HepG2 (cell line): ENCODE measurements at regions not wholly inside any gene's neighbourhood (a gene's known extent, or its start where the extent isn't known, plus 50 kb on each side); places are given as distances from the start of the nearest gene placed in this dataset.

ENCODE experiments used
- ATAC-seq: fragments of 200-7000 bp; cut with Tn5 transposase; 3 replicates; pipeline ENCODE4 v1.9.1; 2020; ENCODE audit warnings: mild to moderate bottlenecking, moderate library complexity
- BruUV-seq: library from RNA; stranded (reverse); fragments of 400-500 nt; replicated peaks from 2 replicates; lab custom pipeline; 2021; lab: Mats Ljungman, UMichigan
- CTCF ChIA-PET: fragments of 300-600 bp; formaldehyde crosslinking; extraction: SDS; loops from one replicate; lab custom pipeline; 2021; ENCODE audit warnings: low total read pairs, inconsistent platforms, low intra/inter-chr PET ratio; lab: Yijun Ruan, JAX
- POLR2A ChIA-PET: fragments of 350-600 bp; sonication (Branson Sonifier 250); formaldehyde crosslinking; loops from one replicate; lab custom pipeline; 2020; ENCODE audit warnings: antibody characterized with exemption, inconsistent platforms; lab: Yijun Ruan, JAX
- DNase-seq: peaks from one replicate; pipeline ENCODE4 v3.0.0-alpha.2; 2015; ENCODE audit warnings: low spot score
- FAIRE-seq: peaks from 3 replicates; lab custom pipeline; 2011; peaks lifted over from hg19 to GRCh38; lab: Jason Lieb, UNC
- H2AFZ ChIP-seq: one replicate; pipeline ENCODE4 v1.6.1; 2011; ENCODE audit warnings: low read length, inconsistent platforms
- H3K27ac ChIP-seq: fragments of 300-600 bp; 3 replicates; pipeline ENCODE4 v1.8.0; 2011; ENCODE audit warnings: mixed run types, mild to moderate bottlenecking, mixed read lengths, low read length, inconsistent platforms; ENCODE audit not compliant: insufficient read depth; ENCODE audit errors: extremely low read length
- H3K27me3 ChIP-seq, 2 experiments: fragments of 200-600 bp in 1 of 2; 2 replicates in 1 of 2; 3 replicates in 1 of 2; pipeline versions ENCODE4 v1.6.0 to v1.8.0; 2011; ENCODE audit warnings: low read length in 2 of 2, mild to moderate bottlenecking in 2 of 2, moderate library complexity in 2 of 2, inconsistent platforms in 1 of 2; ENCODE audit not compliant: insufficient read depth in 2 of 2, control insufficient read depth in 1 of 2
- H3K36me3 ChIP-seq, 2 experiments: fragments of 200-600 bp in 1 of 2; replicated peaks in 1 of 2; 2 replicates in 1 of 2; 3 replicates in 1 of 2; pipeline versions ENCODE4 v1.5.1 to v1.8.0; 2011; ENCODE audit warnings: low read length in 2 of 2, inconsistent platforms in 1 of 2; ENCODE audit not compliant: insufficient read depth in 2 of 2, control insufficient read depth in 1 of 2
- H3K4me1 ChIP-seq: 2 replicates; pipeline ENCODE4 v1.5.1; 2012; ENCODE audit warnings: low read length, inconsistent platforms; ENCODE audit not compliant: insufficient read depth
- H3K4me2 ChIP-seq: 2 replicates; pipeline ENCODE4 v1.6.0; 2011; ENCODE audit warnings: low read depth, low read length, inconsistent platforms
- H3K4me3 ChIP-seq, 3 experiments: fragments of 200-600 bp in 1 of 3; sonication (generic), shearing (Covaris generic) in 1 of 3; replicated peaks in 1 of 3; 2 replicates each; pipeline ENCODE4 v1.5.1; 2011 to 2016; ENCODE audit warnings: low read length in 3 of 3, inconsistent platforms in 2 of 3, low read depth in 2 of 3, mild to moderate bottlenecking in 2 of 3, control low read depth in 1 of 3, mixed read lengths in 1 of 3; ENCODE audit not compliant: insufficient read depth in 1 of 3
- H3K79me2 ChIP-seq: one replicate; pipeline ENCODE4 v1.6.1; 2011; ENCODE audit warnings: low read length, inconsistent platforms; ENCODE audit not compliant: insufficient read depth
- H3K9ac ChIP-seq: 2 replicates; pipeline ENCODE4 v1.6.0; 2011; ENCODE audit warnings: mild to moderate bottlenecking, low read depth, low read length, inconsistent platforms; ENCODE audit not compliant: insufficient read depth
- H3K9me3 ChIP-seq: 2 replicates; pipeline ENCODE4 v1.5.1; 2012; ENCODE audit warnings: mild to moderate bottlenecking, low read length
- H4K20me1 ChIP-seq: 2 replicates; pipeline ENCODE4 v1.6.0; 2011; ENCODE audit warnings: inconsistent platforms, mild to moderate bottlenecking, low read length, moderate library complexity; ENCODE audit not compliant: insufficient read depth
- ATRX ChIP-seq: sonication (generic); formaldehyde crosslinking; IDR thresholded peaks from 2 replicates; pipeline ENCODE4 v1.4.0; 2020; ENCODE audit warnings: missing genetic modification reagents, borderline replicate concordance
- EZH2 ChIP-seq: conservative IDR thresholded peaks from 2 replicates; pipeline ENCODE4 v1.6.1; 2012; ENCODE audit warnings: mild to moderate bottlenecking, low read depth, low read length, moderate library complexity
- FOXA1 ChIP-seq, 2 experiments: fragments of 450-650 bp in 1 of 2; sonication (generic) in 1 of 2; formaldehyde crosslinking in 1 of 2; IDR thresholded peaks; 2 replicates each; pipeline versions ENCODE4 v1.4.0 to v1.6.1; 2016 to 2020; ENCODE audit warnings: missing genetic modification reagents in 1 of 2
- HIVEP1 ChIP-seq: sonication (generic); formaldehyde crosslinking; IDR thresholded peaks from 2 replicates; pipeline ENCODE4 v1.4.0; 2020; ENCODE audit warnings: mild to moderate bottlenecking, missing genetic modification reagents
- LCORL ChIP-seq, 2 experiments: fragments of 450-650 bp in 1 of 2; sonication (generic) in 1 of 2; formaldehyde crosslinking in 1 of 2; IDR thresholded peaks; 2 replicates each; pipeline versions ENCODE4 v1.5.0 to v1.6.1; 2017 to 2020; ENCODE audit warnings: antibody characterized with exemption in 1 of 2, missing genetic modification reagents in 1 of 2
- NCOR1 ChIP-seq: fragments of 200-600 bp; sonication (generic); IDR thresholded peaks from 2 replicates; pipeline ENCODE4 v1.7.0; 2017; ENCODE audit warnings: antibody characterized with exemption, low read length, borderline replicate concordance
- NFE2 ChIP-seq: sonication (generic); formaldehyde crosslinking; IDR thresholded peaks from 2 replicates; pipeline ENCODE4 v1.4.0; 2020; ENCODE audit warnings: missing genetic modification reagents
- POLR2AphosphoS2 ChIP-seq: IDR thresholded peaks from 2 replicates; pipeline ENCODE4 v1.6.1; 2011; ENCODE audit warnings: low read depth, low read length, improper control_type of control experiment
- RNF2 ChIP-seq: fragments of 450-650 bp; conservative IDR thresholded peaks from 2 replicates; pipeline ENCODE4 v1.6.1; 2016; ENCODE audit warnings: low read depth
- ZKSCAN5 ChIP-seq: sonication (generic); formaldehyde crosslinking; IDR thresholded peaks from 2 replicates; pipeline ENCODE4 v1.5.1; 2020; ENCODE audit warnings: mild to moderate bottlenecking, missing genetic modification reagents
- ZNF501 ChIP-seq: sonication (generic); formaldehyde crosslinking; IDR thresholded peaks from 2 replicates; pipeline ENCODE4 v1.5.1; 2020; ENCODE audit warnings: mild to moderate bottlenecking, moderate library complexity, missing genetic modification reagents
- ZNF781 ChIP-seq: sonication (generic); formaldehyde crosslinking; IDR thresholded peaks from 2 replicates; pipeline ENCODE4 v1.5.1; 2020; ENCODE audit warnings: borderline replicate concordance, mild to moderate bottlenecking, missing genetic modification reagents; ENCODE audit errors: not compliant biosample characterization
- ZNF883 ChIP-seq: sonication (generic); formaldehyde crosslinking; IDR thresholded peaks from 2 replicates; pipeline ENCODE4 v1.5.1; 2020; ENCODE audit warnings: mild to moderate bottlenecking, missing genetic modification reagents; ENCODE audit errors: not compliant biosample characterization
- ZSCAN29 ChIP-seq: sonication (generic); formaldehyde crosslinking; conservative IDR thresholded peaks from 2 replicates; pipeline ENCODE4 v1.4.0; 2020; ENCODE audit warnings: mild to moderate bottlenecking, missing genetic modification reagents
- WGBS: methylation state at CpG from one replicate; pipeline ENCODE4 v1.1.6; 2017; ENCODE audit warnings: low lambda C conversion rate; 5-methylcytosine and 5-hydroxymethylcytosine counted together
- in situ Hi-C: cut with HindIII; loops from 2 replicates; pipeline ENCODE4 v1.10.0; 2017; ENCODE audit warnings: low pct_unique_long_range_greater_than_20kb; ENCODE audit not compliant: extremely low pct_ligation_motif_present
- intact Hi-C: fragments of 100-400 bp; cut with micrococcal nuclease; formaldehyde crosslinking; loops from one replicate; pipeline ENCODE4 v1.10.0; 2022; ENCODE audit not compliant: unreplicated experiment
- TF ChIP-seq, protein P1 (sequence below): sonication (generic); formaldehyde crosslinking; IDR thresholded peaks from 2 replicates; pipeline ENCODE4 v1.8.1; 2023; ENCODE audit warnings: mild to moderate bottlenecking, moderate library complexity, missing genetic modification reagents
- TF ChIP-seq, protein P2 (sequence below): sonication (generic); formaldehyde crosslinking; IDR thresholded peaks from 2 replicates; pipeline ENCODE4 v1.4.0; 2020; ENCODE audit warnings: missing genetic modification reagents

DNA sequence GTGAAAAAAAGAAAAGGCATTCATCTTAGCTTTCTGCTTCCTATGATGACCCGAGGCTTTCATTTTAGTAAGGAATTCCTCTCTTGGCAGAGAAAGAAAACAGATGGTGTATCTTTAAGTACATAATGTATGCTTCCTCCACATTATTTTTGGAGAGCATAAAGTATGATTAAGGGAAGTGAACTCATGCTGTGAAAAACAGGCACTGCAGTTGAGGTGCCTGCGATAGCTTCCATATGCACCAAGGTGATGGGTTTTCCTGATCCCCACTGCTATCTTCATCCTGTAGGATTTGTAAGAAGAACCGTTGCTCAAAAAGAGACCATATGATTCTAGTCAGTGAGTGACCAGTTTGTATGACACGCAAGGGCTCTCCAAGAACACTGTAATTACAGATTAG is 411.5 kb upstream of the MCTP2 start:
- BruUV-seq: no TSS peak
- H4K20me1 ChIP-seq: no peaks in the 10 kb centered on the region
- TF ChIP-seq HIVEP1 (CRISPR knock-in tag): no peak
- TF ChIP-seq, all 625 proteins: peak for 0
- ChIA-PET CTCF (no interaction called here), POLR2A (no interaction called here)
- in situ Hi-C loops: no loop called here
- WGBS: 16% methylated on average over 4 of the region's 4 CpGs
- Histone ChIP-seq H3K4me1 (no peaks in the 10 kb centered on the region), H3K9me3 (0 out of 2 replicates have a peak, but pooled peaks cover 5% of the 10 kb centered on the region), H3K27me3 (no peaks in the 10 kb centered on the region; a peak in 1 of 5 replicates), H3K9ac (no peak overlapping the region), H3K4me2 (no peak overlapping the region), H3K79me2 (no peaks in the 10 kb centered on the region), H3K36me3 (no peaks in the 10 kb centered on the region), H3K4me3 (no peak overlapping the region), H3K27ac (no peak overlapping the region), H2AFZ (no peak overlapping the region)
- ATAC-seq (no peak), DNase-seq (no peak), FAIRE-seq (no peak)
- intact Hi-C loops: no loop called here

DNA sequence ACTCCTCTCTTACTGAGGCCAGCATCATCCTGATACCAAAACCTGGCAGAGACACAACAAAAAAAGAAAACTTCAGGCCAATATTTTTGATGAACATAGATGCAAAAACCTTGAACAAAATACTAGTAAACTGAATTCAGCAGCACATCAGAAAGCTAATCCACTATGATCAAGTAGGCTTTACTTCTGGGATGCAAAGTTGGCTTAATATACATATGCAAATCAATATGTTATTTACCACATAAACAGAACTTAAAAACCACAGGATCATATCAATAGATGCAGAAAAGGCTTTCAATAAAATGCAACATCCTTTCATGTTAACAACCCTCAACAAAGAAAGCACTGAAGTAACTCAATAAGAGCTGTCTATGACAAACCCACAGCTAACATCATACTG is 414.5 kb upstream of the MCTP2 start:
- CTCF ChIA-PET: no interaction called here
- no peak for DNase-seq
- peaks cover 11% of the 10 kb centered on the region; the same call in 1 of the 2 replicates for H3K9me3 ChIP-seq
- no TSS peak for BruUV-seq
- H3K79me2 ChIP-seq: no peaks in the 10 kb centered on the region
- no peak overlapping the region for H3K4me3 ChIP-seq
- no peaks in the 10 kb centered on the region for H3K4me1 ChIP-seq
- in situ Hi-C loops (no loop called here), intact Hi-C loops (no loop called here)
- no peaks in the 10 kb centered on the region for H3K27me3 ChIP-seq
- POLR2A ChIA-PET: no interaction called here
- no peak for ATAC-seq
- FAIRE-seq: no peak
- H3K36me3 ChIP-seq: no peaks in the 10 kb centered on the region
- H3K27ac ChIP-seq: no peak overlapping the region
- TF ChIP-seq ZNF501 (CRISPR knock-in tag): no peak
- no peak for TF ChIP-seq ZNF883 (CRISPR knock-in tag)
- TF ChIP-seq ZKSCAN5 (CRISPR knock-in tag): no peak
- TF ChIP-seq NCOR1: no peak
- no peak for TF ChIP-seq LCORL (IDR thresholded peaks at IDR 0.05)
- no peak for TF ChIP-seq LCORL (CRISPR knock-in tag; IDR thresholded peaks at IDR 0.05)
- no peak for TF ChIP-seq ZNF781 (CRISPR knock-in tag)
- no peak for TF ChIP-seq POLR2AphosphoS2
- TF ChIP-seq, protein P1, sequence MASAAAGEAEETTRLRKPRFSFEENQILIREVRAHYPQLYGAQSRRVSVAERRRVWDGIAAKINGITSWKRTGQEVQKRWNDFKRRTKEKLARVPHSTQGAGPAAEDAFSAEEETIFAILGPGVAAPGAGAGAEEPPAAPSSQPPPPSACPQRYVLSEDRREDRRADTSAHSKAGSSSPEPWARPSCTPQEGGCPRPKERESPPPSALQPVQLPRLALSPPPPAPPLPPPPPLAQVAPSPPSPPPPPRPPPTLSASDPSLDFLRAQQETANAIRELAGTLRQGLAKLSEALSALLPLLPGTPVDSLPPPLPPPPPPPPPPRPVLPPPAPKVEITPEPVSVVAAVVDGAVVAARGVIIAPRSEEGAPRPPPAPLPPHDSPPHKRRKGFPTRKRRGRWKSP (CRISPR knock-in tag): no peak
- no peak for TF ChIP-seq ZSCAN29 (CRISPR knock-in tag)
- no peak for TF ChIP-seq ATRX (CRISPR knock-in tag)
- no peak for TF ChIP-seq NFE2
- no peak for TF ChIP-seq RNF2
- TF ChIP-seq, protein P2, sequence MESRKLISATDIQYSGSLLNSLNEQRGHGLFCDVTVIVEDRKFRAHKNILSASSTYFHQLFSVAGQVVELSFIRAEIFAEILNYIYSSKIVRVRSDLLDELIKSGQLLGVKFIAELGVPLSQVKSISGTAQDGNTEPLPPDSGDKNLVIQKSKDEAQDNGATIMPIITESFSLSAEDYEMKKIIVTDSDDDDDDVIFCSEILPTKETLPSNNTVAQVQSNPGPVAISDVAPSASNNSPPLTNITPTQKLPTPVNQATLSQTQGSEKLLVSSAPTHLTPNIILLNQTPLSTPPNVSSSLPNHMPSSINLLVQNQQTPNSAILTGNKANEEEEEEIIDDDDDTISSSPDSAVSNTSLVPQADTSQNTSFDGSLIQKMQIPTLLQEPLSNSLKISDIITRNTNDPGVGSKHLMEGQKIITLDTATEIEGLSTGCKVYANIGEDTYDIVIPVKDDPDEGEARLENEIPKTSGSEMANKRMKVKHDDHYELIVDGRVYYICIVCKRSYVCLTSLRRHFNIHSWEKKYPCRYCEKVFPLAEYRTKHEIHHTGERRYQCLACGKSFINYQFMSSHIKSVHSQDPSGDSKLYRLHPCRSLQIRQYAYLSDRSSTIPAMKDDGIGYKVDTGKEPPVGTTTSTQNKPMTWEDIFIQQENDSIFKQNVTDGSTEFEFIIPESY (CRISPR knock-in tag): no peak
- no peak for TF ChIP-seq FOXA1 (IDR thresholded peaks at IDR 0.05)
- TF ChIP-seq FOXA1 (CRISPR knock-in tag; IDR thresholded peaks at IDR 0.05): no peak
- TF ChIP-seq EZH2: no peak
- no peak overlapping the region for H2AFZ ChIP-seq
- H4K20me1 ChIP-seq: no peaks in the 10 kb centered on the region
- no peak overlapping the region for H3K4me2 ChIP-seq
- no peak overlapping the region for H3K9ac ChIP-seq
